Astrocyte (in vitro differentiated cells and primary cell): ENCODE measurements at regions not wholly inside any gene's neighbourhood (a gene's known extent, or its start where the extent isn't known, plus 50 kb on each side); places are given as distances from the start of the nearest gene placed in this dataset.

Experiments used
- EZH2 ChIP-seq: IDR thresholded peaks from 2 replicates; pipeline ENCODE4 v1.6.1; 2012; ENCODE audit warnings: mild to moderate bottlenecking, low read length, inconsistent platforms; ENCODE audit not compliant: insufficient read depth
- TF ChIP-seq, protein P1 (sequence below): IDR thresholded peaks from 2 replicates; pipeline ENCODE4 v1.5.1; 2011; ENCODE audit warnings: low read depth, mild to moderate bottlenecking, inconsistent platforms, low read length, moderate library complexity; ENCODE audit not compliant: insufficient read depth

DNA sequence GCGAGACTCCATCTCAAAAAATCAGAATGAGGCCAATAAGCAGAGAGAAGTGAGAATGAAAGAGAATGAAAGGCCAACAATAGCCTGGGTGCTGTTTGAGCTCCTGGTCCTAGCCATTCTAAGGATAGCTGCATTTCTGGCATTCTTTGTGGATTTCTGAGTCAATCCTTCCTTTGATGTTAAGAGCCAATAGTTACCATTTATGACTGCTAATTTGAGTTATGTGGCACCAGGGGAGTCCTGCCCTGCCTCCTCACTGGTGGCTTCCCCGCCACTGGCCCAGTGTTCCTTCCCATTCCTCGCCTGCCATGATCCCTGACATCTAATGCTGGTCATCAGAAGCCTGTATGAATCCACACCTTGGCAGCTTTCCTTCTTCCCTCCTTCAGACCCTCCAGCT is 991.2 kb downstream of the UQCRFS1 start:
- TF ChIP-seq, protein P1, sequence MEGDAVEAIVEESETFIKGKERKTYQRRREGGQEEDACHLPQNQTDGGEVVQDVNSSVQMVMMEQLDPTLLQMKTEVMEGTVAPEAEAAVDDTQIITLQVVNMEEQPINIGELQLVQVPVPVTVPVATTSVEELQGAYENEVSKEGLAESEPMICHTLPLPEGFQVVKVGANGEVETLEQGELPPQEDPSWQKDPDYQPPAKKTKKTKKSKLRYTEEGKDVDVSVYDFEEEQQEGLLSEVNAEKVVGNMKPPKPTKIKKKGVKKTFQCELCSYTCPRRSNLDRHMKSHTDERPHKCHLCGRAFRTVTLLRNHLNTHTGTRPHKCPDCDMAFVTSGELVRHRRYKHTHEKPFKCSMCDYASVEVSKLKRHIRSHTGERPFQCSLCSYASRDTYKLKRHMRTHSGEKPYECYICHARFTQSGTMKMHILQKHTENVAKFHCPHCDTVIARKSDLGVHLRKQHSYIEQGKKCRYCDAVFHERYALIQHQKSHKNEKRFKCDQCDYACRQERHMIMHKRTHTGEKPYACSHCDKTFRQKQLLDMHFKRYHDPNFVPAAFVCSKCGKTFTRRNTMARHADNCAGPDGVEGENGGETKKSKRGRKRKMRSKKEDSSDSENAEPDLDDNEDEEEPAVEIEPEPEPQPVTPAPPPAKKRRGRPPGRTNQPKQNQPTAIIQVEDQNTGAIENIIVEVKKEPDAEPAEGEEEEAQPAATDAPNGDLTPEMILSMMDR: no peak
- TF ChIP-seq EZH2: no peak
